ENCODE measurements at regions not wholly inside any gene's neighbourhood (a gene's known extent, or its start where the extent isn't known, plus 50 kb on each side); places are given as distances from the start of the nearest gene placed in this dataset.

GRCh38 chr2:149677416-149677815, 89.8 kb upstream of the MMADHC start:
- no peak for TF ChIP-seq CTCF (IDR thresholded peaks at IDR 0.05)
- no peak for DNase-seq (ENCODE audit: low spot score)
- no peak for ATAC-seq (ENCODE audit: low FRiP score)

DNA sequence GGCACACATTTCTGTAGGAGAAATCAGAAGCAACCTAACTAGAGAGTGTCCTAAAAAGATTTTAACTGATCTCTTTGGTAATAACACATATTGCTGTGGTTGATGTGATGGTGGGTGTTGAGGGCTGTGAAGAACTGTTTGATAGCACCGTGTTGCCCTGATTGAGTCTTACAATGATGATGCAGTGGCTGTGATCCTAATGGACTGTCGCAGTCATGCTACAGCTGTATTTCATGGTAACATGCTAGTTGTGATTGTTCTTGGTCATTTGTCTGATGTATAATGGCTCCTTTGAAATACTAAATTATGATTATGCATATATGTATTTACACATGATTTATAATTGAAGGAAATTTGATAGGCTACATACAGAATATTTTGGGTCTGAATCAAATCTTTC, 82.5 kb upstream of the MMADHC start:
- ATAC-seq (ENCODE audit: low FRiP score): no peak
- no peak for DNase-seq (ENCODE audit: low spot score)
- no peak for TF ChIP-seq CTCF (IDR thresholded peaks at IDR 0.05)

- no peak for TF ChIP-seq CTCF (IDR thresholded peaks at IDR 0.05)
- ATAC-seq (ENCODE audit: low FRiP score): no peak
- DNase-seq (ENCODE audit: low spot score): no peak
Observed at GRCh38 chr2:149666809-149667320, 79.3 kb upstream of the MMADHC start.

GRCh38 chr2:149664896-149665295, 77.3 kb upstream of the MMADHC start:
- DNase-seq (ENCODE audit: low spot score) (no peak), ATAC-seq (ENCODE audit: low FRiP score) (no peak)
- TF ChIP-seq CTCF (IDR thresholded peaks at IDR 0.05): no peak

- DNase-seq (ENCODE audit: low spot score) (no peak), ATAC-seq (ENCODE audit: low FRiP score) (no peak)
- TF ChIP-seq CTCF (IDR thresholded peaks at IDR 0.05): no peak
Observed at GRCh38 chr2:149662556-149662955, 75.0 kb upstream of the MMADHC start.

DNA sequence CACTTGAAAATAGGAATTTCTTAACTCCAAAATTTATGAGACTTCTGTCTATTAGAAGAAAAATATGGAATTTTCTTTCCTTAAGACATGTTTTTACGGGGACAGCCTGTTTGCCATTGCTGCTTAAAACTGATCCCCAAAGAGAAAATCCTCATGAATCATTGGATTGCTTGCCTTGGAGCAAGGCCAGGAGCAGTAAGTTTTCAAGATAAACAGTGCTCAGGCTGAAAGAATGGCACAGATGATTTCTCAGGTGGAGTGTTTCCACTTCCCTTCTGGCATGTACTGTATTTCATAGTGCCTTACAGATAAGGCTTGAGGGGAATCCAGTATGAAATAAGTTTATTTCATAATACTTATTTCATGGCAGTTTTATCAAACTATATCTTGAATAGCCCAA, 74.3 kb upstream of the MMADHC start:
- DNase-seq (ENCODE audit: low spot score): no peak
- peak; percentile 87 for ATAC-seq (ENCODE audit: low FRiP score)
- TF ChIP-seq CTCF (IDR thresholded peaks at IDR 0.05): no peak

DNA sequence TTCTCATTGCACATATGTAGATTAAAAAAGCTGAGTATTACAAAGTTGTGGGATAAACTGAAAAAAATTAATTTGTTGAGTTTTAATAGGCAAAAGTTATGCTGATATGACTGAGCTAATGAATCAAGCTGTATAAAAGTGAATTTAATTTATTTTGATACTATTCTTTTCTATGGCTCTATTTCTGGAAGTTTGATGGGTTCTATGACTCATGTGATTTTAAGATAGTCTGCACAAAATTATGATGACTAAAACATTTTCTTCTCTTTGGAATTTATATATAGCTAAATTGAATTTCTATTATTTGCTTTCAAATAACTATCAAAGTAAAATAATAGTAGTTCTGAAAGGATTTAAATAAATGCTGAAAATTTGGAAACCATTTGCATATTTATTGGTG, 71.0 kb upstream of the MMADHC start:
- TF ChIP-seq CTCF (IDR thresholded peaks at IDR 0.05): no peak
- no peak for DNase-seq (ENCODE audit: low spot score)
- ATAC-seq (ENCODE audit: low FRiP score): no peak

Data from omental fat pad (tissue), 3 donors.